Fibroblast of the aortic adventitia (primary cell): ENCODE measurements at regions not wholly inside any gene's neighbourhood (a gene's known extent, or its start where the extent isn't known, plus 50 kb on each side); places are given as distances from the start of the nearest gene placed in this dataset.

Experiments used
- DNase-seq: peaks from one replicate; pipeline ENCODE4 v3.0.0-alpha.2; 2010; ENCODE audit warnings: low read depth
- H3K4me3 ChIP-seq: 2 replicates; pipeline ENCODE4 v1.5.1; 2011; ENCODE audit warnings: low read depth, mild to moderate bottlenecking, control low read depth, low read length, moderate library complexity
- TF ChIP-seq, protein P1 (sequence below): IDR thresholded peaks from 2 replicates; pipeline ENCODE4 v1.5.1; 2011; ENCODE audit warnings: mild to moderate bottlenecking, low read length, control low read depth, inconsistent platforms; ENCODE audit not compliant: insufficient read depth

DNA sequence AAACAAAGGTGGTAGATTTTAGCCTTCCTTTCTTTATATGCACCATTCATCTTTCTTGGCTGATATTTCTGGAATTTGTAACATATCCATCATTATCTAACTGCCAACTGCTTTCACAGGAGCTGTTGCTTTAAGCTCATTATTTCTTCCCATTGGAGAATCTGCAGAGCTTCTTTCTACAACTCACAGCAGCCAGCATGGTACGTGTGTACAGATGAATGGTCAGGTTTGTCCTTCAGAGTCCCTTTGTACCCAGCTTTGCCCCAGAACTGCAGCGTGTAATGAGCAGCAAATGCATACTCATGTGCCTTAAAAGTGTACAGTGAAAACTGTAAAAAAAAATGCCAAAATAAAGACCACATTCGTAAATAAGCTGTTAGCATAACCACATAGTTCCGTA, 260.9 kb downstream of the FIGN start:
- no peak for DNase-seq
- no peak overlapping the region for H3K4me3 ChIP-seq
- TF ChIP-seq, protein P1, sequence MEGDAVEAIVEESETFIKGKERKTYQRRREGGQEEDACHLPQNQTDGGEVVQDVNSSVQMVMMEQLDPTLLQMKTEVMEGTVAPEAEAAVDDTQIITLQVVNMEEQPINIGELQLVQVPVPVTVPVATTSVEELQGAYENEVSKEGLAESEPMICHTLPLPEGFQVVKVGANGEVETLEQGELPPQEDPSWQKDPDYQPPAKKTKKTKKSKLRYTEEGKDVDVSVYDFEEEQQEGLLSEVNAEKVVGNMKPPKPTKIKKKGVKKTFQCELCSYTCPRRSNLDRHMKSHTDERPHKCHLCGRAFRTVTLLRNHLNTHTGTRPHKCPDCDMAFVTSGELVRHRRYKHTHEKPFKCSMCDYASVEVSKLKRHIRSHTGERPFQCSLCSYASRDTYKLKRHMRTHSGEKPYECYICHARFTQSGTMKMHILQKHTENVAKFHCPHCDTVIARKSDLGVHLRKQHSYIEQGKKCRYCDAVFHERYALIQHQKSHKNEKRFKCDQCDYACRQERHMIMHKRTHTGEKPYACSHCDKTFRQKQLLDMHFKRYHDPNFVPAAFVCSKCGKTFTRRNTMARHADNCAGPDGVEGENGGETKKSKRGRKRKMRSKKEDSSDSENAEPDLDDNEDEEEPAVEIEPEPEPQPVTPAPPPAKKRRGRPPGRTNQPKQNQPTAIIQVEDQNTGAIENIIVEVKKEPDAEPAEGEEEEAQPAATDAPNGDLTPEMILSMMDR = no peak

DNA sequence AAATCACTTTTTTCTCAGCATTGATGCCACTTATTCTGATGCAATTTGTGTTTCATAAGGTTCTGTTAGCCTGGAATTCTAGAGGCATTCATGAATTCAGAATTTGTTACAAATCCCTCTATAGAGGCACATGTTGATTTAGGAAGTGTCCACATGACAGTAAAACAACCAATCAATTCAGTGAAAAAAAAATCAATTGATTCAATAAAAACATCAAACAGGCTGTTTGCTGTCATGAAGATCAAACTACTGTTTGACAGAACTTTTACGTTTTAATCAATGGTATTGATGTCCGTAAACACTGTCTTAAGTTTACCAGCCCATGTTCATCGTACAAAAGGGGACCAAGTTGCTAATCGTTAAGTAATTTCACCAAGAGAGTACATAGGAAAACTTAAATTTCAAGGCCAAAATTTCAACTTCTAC, 261.5 kb downstream of the FIGN start:
- no peak overlapping the region for H3K4me3 ChIP-seq
- TF ChIP-seq, protein P1 = no peak
- no peak for DNase-seq

DNA sequence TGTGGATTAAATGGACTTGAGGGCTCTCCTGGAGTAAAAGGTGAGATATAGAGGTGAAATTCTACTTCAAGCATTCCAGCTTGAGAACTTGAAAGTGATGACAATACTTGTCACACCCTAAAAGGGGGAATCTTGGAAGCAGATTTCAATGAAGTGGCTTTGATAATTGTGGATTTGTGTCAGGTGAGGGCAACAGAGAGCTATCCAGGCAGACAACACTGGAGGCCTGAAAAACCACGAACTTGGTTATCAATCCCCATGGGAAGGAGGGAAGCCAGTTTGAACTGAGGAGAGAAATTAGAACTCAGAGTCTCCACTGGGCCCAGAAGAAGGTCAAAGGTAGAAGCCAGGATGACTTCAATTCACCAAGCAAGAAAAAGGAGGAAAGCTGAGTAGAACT, 263.9 kb downstream of the FIGN start:
- TF ChIP-seq, protein P1 = peak; percentile 48
- peak; percentile 62 for DNase-seq
- no peak overlapping the region for H3K4me3 ChIP-seq

GRCh38 chr2:163469561-163469962, 266.2 kb downstream of the FIGN start:
- peak; percentile 18 for DNase-seq
- H3K4me3 ChIP-seq = no peak overlapping the region
- TF ChIP-seq, protein P1 = no peak

GRCh38 chr2:163467251-163467630, 268.6 kb downstream of the FIGN start:
- no peak overlapping the region for H3K4me3 ChIP-seq
- TF ChIP-seq, protein P1 = no peak
- no peak for DNase-seq

DNA sequence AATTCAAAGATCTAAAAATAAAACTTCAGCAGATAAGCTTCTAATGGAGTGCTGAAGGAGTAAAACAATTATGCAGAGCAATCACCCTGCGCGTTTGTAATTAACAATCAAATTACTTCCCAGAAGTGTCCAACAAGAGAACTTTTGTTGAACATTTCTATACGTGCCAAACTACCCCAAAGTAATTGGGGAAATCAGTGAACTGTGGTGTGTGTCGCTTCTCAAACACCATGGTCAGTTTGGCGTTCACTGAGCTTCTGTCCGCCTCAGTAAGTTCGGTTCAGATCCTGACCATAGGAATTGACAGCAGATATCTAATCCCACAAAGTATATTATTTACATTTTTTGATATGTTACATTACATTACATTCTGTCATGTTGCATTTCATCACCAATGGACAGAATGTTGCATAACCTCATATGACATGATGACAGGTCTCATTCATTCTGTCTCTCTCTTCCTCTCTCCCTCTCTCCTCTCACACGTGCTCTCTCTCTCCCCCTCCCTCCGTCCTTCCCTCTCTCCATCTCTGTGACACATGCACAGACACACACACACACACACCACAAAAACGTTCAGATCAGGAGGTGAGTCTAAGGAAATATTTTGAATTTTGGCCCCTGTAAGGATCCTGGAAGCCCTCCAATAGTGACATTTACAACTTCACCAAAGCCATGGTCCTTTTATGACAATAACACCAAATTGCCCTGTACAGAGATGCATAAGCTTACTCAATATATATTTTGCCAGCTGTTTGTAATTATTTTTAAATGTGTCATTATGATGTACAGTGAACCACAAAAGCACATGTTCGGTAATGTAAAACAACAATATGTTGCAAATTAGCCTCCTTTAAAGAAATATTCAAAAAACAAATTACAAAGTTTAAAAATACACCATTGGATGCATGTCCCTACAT, 269.2 kb downstream of the FIGN start:
- DNase-seq = no peak
- H3K4me3 ChIP-seq = no peak overlapping the region
- TF ChIP-seq, protein P1 = no peak
